ENCODE measurements at regions not wholly inside any gene's neighbourhood (a gene's known extent, or its start where the extent isn't known, plus 50 kb on each side); places are given as distances from the start of the nearest gene placed in this dataset.

DNA sequence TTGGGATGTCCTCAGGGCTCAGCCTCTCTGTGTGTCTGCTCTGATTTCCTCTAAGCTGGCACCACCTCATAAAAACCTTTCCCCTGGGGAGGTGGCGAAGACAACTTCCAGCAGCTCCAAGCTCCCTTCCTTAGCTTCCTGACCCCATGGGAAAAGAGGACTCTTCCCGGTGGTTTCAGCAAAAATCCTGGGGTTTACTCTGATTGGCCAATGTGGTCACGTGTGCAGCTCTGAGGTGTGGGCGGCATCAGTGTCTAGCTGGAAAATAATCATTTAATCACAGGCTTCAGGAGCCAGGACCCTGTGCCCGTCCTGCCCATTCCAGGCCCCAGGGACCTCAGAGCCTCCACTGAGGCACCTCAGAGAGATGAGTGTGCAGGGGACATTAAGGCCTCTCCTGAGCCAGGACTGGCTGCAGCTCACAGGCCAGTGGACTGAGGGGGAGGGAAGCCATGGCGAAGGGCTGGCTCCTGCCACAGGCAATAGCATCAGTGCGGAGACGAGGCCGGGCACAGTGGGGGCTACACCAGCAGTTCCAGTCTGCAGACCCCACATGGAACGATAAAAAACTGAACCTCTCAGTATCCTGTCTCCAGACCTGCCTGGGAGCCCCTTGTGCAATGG is 104.1 kb downstream of the TPRA1 start:
- H3K27me3 ChIP-seq, result no peaks in the 10 kb centered on the region
- no peaks in the 10 kb centered on the region for H3K36me3 ChIP-seq (replicated peaks in 1 of 2)
- H3K4me1 ChIP-seq (replicated peaks in 1 of 2), result peaks cover 0 to 5% of the 10 kb centered on the region in 2 donors
- DNase-seq, result peak in 1 of 7 donors; percentile 5
- intact Hi-C loops (cut with DNase I), result no loop called here
- H3K9me3 ChIP-seq (replicated peaks in 1 of 3), result no peaks in the 10 kb centered on the region
- whole genome bisulfite sequencing, 4 donors, result 84 to 95% (median 88%) methylated on average over 4 to 10 of the region's 10 CpGs
- no peak overlapping the region for H3K4me3 ChIP-seq
- TF ChIP-seq POLR2A (IDR thresholded peaks at IDR 0.05), result no peak
- TF ChIP-seq, protein P1, sequence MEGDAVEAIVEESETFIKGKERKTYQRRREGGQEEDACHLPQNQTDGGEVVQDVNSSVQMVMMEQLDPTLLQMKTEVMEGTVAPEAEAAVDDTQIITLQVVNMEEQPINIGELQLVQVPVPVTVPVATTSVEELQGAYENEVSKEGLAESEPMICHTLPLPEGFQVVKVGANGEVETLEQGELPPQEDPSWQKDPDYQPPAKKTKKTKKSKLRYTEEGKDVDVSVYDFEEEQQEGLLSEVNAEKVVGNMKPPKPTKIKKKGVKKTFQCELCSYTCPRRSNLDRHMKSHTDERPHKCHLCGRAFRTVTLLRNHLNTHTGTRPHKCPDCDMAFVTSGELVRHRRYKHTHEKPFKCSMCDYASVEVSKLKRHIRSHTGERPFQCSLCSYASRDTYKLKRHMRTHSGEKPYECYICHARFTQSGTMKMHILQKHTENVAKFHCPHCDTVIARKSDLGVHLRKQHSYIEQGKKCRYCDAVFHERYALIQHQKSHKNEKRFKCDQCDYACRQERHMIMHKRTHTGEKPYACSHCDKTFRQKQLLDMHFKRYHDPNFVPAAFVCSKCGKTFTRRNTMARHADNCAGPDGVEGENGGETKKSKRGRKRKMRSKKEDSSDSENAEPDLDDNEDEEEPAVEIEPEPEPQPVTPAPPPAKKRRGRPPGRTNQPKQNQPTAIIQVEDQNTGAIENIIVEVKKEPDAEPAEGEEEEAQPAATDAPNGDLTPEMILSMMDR (IDR thresholded peaks at IDR 0.05), result no peak
- no peak overlapping the region for H3K27ac ChIP-seq

DNA sequence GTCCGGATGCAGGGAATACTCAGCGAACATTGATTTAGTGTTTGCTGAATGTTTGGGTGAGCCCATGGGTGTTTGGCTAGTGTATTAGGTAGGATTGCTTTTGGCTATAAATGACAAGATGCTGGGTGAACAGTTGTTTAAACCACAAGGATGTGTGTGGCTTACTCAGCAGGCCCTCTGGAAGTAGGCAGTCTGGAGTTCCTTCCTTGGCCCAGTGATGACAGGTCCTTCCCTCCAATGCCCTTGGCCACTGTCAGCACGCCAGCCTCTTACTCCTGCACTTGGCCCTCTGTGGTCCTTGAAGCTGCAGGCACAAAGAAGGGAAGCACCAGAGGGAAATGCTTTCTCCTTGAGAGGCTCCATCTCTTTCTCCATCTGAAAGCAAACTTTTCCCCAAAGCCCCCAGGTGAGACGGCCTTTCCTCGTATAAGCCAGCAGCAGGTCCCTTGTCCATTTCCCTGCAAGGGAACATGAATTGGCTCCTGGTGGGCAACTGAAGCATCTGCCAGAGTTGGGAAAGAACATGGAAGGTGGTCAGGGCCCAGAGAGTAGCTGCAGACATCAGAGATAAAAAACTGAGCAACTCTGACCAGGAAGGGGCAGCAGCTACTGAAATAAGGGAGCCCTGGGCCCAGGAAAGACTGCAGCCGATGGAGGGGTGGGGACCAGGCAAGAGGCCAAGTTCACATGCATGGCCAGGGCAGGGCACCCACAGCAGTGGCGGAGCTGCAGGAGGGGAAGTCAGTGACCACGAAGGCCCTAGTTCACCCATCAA is 105.0 kb downstream of the TPRA1 start:
- WGBS, 4 donors, result 81 to 92% (median 90%) methylated on average over 8 of the region's 8 CpGs
- peaks cover 0 to 5% of the 10 kb centered on the region in 2 donors for H3K4me1 ChIP-seq (replicated peaks in 1 of 2)
- H3K4me3 ChIP-seq, result no peak overlapping the region
- no peaks in the 10 kb centered on the region for H3K27me3 ChIP-seq
- no peak for TF ChIP-seq POLR2A (IDR thresholded peaks at IDR 0.05)
- TF ChIP-seq, protein P1 (IDR thresholded peaks at IDR 0.05), result no peak
- no peaks in the 10 kb centered on the region for H3K36me3 ChIP-seq (replicated peaks in 1 of 2)
- intact Hi-C loops (cut with DNase I), result no loop called here
- peak in 3 of 7 donors; percentile 2 to 14 (median 4) for DNase-seq
- no peak overlapping the region for H3K27ac ChIP-seq
- H3K9me3 ChIP-seq (replicated peaks in 1 of 3), result no peaks in the 10 kb centered on the region

DNA sequence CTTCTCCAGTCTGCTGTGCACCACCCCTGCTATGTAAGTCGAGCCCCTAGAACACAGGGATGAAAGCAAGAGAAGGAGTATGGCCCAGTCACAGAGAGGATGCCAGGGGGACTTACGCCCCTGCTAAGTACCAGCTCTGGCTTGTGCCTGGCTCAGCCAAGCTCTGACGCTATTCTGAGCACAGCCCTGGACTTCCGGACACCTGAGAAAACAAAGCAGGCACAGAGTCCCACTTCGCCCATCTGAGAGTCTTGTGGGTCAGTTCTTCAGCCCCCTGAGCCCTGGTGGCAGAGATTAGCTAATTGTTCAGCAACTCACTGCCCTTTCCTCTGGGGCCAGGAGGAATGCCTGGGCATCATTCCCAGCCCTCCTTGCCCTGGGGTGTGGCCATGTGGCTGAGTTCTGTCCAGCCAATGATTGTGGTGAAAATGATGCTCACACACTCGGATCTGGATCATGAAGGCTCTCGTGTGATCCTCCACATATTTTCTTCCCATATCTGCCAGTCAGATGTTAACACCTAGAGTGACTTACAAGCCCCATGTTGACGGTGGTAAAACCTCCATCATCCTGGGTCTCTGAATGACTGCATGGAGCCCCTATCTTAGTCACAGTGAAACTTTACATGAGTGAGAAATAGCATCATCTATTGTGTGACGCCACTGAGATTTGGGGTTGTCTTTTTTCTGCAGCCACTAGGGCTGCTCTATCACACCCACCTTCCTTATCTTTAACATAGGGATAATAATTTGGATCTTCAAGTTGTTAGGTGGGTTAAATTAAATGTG is 105.7 kb downstream of the TPRA1 start:
- DNase-seq, result peak in 3 of 7 donors; percentile 2 to 43 (median 18)
- no peak overlapping the region for H3K27ac ChIP-seq
- H3K4me1 ChIP-seq (replicated peaks in 1 of 2), result peaks cover 0 to 5% of the 10 kb centered on the region in 2 donors
- intact Hi-C loops (cut with DNase I), result no loop called here
- H3K4me3 ChIP-seq, result no peak overlapping the region
- H3K9me3 ChIP-seq (replicated peaks in 1 of 3), result no peaks in the 10 kb centered on the region
- WGBS, 4 donors, result 67 to 82% (median 75%) methylated on average over 9 of the region's 9 CpGs
- no peaks in the 10 kb centered on the region for H3K36me3 ChIP-seq (replicated peaks in 1 of 2)
- no peaks in the 10 kb centered on the region for H3K27me3 ChIP-seq
- no peak for TF ChIP-seq POLR2A (IDR thresholded peaks at IDR 0.05)
- TF ChIP-seq, protein P1 (IDR thresholded peaks at IDR 0.05), result no peak
